NCI-H2107 (cell line): ENCODE measurements at regions not wholly inside any gene's neighbourhood (a gene's known extent, or its start where the extent isn't known, plus 50 kb on each side); places are given as distances from the start of the nearest gene placed in this dataset.

Experiments used
- DNase-seq: peaks from one replicate; lab custom pipeline; 2025; lab: John Stamatoyannopoulos, UW

DNA sequence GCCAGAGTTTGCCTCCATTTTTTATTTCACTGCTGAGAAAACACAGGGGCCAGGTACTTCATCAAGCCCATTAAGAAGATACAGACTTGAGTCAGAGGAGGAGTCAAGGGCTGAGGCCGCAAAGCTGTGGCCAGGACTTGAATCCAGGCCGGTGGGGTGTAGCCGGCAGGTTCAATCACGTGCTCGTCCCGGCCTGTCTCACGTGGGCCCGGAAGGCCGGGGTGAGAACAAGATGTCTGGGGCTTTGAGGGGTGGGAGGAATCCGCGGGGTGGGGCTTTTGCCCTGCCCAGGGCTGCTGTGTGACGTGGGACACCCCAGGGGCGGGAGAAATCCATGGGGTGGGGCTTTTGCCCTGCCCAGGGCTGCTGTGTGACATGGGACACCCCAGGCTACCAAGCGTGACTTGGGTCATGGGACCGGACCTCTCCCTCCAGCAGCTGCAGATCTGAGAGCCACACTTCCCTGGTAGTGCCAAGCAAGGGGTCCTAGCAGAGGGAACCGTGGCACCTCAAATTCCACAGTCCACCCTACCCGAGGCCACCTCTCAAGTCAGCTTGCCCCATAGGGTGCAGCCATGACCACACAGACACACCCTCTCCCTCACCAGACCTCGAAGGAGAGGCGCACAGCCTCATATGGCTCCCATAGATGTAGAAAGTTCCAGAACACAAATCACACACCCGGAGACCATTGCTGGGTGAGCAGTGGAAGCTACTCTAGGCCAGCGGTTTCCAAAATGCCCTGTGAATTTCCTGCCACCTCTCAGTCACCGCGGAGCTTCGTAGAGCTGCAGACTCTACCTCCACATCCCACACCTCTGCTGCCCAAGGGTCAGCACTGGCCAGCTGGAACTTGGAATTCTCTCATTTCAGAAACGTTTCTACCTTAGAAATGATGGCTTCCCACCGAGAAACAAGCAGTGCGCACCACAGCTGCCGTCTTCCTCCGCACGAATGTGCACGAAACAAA lies 156.1 kb downstream of the DLL1 start:
- no peak for DNase-seq

DNA sequence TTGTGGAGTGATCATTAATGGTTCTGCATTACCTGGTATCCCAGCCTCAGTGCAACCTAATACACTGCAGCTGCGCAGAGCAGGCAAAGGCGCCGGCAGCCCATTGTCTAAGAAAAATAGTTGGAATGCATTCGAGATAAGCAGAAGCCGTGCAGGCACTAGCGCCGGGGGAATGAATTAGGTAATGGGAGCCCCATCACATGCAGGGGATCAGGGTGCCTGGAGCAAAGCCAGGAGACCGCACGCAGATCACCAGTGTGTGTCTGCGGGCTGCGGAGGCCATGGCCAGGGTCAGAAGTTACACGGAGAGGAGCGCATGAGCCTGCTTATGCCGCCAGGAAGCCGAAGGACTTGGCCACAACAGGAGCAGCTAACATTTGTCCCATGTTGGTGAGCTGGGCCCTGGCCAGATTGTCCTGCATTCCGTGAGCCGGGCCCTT lies 156.8 kb downstream of the DLL1 start:
- DNase-seq: no peak

DNA sequence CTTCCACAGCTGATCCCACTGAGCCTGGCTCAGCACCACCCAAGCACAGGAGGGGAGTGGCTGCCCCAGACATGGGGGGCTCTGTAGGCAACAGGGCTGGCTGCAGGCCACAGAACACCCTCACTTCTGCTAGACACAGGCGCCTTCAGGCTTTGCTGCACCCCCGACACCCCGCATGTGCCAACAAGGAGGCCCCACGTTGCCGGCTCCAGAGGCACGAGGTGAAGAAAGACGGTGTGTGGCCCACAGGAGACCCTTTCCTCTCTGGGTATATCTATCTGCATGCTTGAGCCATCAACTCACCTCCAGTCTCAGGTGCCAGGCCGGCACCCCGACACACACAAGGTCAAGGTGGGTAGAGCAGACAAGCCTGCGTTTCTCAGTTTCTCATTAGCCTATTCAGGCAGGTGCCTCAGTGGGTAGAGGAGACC lies 158.3 kb downstream of the DLL1 start:
- no peak for DNase-seq

DNA sequence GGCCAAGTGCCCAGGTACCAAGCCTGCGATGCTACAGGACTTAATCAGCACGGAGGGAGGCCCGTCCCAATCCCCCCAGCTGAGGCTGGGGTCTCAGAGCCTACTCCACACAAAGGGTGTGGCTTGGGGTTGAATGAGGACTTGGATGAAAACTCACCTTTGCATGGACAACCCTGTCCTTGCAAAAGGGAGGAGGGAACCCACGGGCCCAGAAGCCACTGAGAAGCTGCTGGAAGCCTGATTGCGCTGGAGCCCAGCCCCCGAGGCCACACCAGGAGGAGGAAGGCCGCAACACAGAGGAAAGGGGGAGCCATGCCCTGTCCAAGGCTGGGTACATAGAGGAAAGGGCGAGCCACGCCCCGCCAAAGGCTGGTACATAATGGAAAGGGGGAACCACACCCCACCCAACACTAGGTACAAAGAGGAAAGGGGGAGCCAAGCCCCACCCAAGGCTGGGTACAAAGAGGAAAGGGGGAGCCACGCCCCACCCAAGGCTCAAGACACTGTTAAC lies 158.8 kb downstream of the DLL1 start:
- DNase-seq: no peak

DNA sequence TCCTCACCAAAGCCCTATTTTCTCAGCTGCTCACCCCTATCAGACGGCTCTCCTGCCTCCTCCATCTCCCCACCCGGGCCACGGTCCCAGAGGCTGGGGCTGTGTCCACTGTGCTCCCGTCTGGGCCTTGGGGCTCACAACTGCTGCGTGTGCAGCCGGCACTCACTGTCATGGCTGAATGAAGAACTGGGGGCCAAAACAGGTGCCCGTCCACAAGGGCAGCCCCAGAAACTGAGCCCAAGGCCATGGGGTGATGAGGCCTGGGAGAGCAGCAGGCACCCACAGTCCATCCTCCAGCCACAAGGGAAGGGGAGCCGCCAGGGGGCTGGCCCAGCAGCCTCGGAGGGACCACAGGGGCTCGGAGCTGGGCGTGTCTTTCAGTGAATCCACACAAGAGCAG lies 159.5 kb downstream of the DLL1 start:
- DNase-seq: no peak

DNA sequence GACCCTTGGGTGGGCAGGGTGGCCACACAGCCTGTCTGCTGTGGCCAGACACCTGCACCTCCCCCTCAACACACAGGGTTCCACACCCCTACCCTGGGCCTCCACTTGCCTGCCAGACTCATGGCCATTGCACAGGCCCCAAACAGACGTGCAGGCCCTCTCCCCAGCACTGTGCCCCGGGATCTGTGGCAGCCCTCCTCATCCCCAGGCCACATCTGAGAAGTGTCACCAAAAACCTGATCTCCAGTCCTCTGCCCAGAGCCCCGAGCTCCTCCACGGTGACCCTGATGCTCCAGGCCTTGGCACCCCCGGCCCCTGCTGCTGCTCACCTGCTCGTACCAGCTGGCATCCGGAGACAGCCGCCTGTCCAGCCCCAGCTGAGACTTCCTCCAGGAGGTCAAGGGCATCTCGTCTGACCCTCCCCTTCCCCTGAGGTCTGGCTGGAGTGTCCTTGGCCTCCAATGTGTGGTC lies 160.1 kb downstream of the DLL1 start:
- no peak for DNase-seq

DNA sequence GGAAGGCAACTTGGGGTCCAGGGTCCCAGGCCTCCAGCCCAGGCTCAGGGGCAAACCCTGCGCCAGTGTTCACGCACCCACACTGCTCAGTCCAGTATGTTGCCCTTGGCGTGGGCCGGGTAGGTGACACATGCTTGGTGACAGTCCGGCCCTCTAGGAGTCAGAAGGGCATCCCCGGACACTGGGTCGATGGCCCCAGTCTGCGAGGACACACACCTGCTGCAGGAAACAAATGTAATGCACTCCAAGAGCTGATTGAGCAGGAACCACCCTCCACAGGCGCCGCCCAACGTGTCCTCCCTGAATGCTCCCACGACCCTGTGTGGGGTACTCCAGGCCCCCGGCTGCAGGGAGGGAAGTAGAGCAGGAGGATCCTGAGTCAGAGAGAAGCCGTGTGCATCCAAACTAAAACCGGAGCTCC lies 160.7 kb downstream of the DLL1 start:
- DNase-seq: no peak

DNA sequence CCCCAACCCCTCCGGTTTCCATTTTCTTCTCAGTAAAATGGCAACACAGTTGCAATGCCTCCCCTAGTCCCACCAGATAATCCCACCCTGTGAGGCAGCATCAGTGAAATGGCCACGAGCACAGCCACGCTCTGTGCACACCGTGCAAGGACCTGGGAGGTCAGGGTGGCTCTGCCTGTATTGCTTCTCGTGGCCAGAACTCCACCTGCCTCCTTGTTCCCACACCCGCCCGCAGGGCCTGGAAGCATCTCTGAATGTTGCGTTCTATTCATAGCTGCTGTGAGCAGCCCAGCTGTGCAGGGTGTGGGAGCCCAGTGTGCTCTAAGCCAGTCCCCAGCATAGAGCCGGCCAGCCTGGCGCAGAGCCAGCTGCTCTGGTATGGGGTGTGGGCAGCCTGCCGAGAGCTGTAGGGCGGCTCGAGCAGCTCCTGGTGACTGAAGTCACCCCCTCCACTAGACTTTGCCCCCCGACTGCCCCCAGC lies 161.1 kb downstream of the DLL1 start:
- no peak for DNase-seq

DNA sequence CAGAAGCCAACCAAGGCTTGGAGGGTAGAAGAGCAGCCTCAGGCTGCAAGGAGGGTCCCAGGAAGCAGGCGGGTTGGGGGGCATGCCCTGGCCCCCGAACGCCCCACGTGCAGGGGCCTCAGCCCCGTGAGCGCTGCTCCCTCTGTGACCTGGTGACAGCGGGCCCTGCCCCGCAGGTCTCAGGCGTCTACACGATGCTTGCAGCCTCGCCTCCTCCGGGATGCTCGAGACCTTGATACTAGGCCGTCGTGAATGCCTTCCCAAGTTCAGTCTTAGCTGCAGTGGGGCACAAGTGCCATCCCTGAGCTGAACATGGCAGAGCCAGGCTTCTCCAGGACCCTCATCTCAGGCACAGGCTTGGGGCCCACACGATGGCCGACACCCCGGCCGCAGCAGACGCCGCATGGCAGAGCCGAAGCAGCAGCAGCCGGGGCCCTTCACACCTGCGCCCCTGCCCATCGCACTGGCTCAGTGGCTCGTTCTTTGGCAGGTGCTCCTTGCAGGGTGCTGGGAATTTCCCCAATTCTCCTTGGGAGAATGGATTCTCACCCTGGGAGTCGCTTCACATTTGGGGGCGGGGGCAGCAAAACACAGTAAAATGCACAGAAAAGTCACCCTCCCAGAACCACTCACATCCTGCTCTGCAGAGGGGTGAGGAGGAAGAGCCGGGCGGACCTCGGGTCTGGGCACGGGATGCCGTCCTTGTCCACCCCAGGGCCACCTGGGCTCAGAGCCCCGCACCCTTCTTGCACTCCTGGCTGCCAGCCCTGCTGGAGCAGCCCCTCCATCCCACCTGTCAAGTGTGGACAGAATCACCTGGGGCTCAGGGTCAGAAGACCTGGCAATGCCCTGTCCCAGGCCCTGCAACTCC lies 161.8 kb downstream of the DLL1 start:
- DNase-seq: no peak

DNA sequence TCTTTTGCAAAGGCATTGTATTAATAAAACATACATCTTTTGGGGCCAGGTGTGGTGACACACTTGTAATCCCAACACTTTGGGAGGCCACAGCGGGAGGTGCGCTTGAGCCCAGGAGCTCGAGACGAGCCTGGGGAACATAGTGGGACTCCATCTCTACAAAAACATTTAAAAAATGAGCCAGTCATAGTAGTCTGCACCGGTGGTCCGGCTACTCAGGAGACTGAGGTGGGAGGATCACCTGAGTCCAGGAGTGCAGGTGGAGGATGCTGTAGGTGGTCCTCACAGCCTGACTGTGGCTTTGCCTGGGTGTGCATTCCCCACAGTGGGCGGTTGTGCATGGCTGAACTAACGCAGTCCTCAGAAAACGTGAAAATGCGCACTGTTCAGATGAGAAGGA lies 162.5 kb downstream of the DLL1 start:
- DNase-seq: no peak

DNA sequence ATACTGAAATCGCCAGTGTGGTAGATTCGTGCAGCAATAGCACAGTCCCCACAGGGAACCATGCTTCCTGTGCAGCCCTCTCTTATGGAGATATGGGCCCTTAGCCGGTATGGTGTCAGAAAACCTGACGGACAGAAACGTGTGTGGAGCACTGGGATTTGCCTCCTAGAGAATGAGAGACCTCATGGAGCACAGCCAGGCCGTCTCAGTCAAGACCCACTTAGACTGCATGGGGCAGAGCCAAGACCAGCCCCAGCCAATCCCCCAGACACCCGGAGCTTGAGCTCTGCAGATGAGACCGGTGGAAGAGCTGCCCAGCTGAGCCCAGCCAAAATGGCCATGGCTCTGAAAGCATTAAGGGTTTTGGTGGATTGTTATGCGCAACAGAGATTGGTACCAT lies 163.7 kb downstream of the DLL1 start:
- no peak for DNase-seq

DNA sequence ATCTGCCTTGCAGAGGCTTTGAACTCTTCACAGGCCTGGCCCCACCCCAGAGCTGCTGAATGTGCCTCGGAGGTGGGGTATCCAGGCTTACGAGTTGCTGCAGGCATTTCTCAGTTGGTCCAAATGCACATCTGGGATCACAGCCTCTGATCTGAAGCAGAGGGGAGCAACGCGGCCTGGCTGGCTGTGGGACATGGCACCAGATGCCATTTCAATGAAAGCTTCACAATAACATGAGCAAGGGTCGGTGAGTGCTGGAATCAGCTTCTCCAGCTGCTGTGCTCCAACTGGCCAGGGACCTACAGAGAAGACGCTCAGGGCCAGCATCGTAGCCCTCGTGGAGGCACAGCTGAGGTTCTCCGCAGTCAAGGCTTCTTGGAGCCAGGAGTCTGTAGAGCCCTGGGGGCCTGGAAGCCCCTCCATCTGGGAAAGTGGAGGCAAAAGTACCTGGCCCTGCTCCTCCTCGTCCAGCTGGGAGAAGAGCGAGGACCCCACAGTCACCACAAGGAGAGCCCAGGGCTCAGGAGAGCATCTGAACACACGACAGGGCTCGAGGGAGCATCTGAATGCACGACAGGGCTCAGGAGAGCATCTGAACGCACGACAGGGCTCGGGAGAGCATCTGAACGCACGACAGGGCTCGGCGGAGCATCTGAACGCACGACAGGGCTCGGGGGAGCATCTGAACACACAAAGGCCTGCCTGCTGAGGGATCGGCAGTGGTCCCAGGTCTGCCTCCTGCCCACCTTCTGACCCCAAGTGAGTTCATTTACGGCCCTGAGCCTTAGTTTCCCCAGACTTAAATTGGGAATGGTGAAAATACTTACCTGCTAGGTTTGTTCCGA lies 165.2 kb downstream of the DLL1 start:
- DNase-seq: no peak

DNA sequence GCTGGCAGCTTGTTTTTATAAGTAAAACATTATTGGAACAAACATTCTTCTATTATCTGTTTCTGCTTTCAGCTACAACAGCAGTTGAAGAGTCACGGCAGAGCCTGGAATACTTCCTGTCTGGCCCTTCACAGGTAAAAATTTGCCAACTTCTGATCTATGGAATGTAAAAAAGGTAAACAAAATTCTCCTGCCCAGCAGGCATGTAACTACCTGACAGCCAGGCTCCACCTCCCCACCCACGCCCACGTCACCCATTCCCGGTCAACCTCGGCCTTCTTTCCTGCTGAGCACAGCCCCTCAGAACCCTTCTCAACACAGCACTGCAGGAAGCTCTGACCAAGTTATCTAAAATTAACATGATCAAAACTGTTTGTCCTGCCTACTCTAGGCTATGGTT lies 166.0 kb downstream of the DLL1 start:
- DNase-seq: no peak

DNA sequence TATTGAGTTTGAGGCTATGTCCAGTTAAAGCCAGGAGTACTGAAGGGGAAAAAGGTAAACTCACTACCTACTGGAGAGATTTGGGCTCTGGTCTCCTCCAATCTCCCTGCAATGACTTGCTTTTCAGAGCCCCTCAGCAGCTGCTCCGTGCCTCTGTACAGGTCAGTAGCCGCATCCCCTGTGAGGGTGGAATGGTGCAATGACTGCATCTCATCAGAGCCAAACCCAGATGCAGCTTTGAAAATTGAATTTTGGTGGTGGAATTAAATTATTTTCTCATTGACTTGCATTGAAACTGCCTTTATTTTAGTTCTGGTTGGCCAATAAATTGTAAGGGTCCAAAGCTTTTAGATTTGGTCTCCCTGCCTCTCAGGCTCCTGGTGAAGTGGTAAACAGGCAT lies 166.7 kb downstream of the DLL1 start:
- DNase-seq: no peak

DNA sequence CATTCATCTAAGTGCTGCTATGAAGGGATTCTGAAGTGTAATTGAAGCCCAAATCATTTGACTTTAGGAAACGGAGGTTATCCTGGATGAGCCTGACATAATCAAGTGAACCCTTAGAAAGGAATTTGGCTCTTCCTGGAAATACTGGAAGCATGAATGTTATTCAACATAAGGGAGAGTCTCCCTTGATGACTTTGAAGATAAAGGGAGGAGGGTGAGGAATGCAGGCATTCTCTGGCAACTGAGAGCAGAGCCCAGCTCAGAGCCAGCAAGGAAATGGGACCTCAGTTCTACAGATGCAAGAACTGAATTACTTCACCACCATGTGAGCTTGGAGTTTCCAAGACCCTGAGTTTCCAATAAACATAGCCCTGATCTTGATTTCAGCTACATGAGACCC lies 168.2 kb downstream of the DLL1 start:
- DNase-seq: no peak

DNA sequence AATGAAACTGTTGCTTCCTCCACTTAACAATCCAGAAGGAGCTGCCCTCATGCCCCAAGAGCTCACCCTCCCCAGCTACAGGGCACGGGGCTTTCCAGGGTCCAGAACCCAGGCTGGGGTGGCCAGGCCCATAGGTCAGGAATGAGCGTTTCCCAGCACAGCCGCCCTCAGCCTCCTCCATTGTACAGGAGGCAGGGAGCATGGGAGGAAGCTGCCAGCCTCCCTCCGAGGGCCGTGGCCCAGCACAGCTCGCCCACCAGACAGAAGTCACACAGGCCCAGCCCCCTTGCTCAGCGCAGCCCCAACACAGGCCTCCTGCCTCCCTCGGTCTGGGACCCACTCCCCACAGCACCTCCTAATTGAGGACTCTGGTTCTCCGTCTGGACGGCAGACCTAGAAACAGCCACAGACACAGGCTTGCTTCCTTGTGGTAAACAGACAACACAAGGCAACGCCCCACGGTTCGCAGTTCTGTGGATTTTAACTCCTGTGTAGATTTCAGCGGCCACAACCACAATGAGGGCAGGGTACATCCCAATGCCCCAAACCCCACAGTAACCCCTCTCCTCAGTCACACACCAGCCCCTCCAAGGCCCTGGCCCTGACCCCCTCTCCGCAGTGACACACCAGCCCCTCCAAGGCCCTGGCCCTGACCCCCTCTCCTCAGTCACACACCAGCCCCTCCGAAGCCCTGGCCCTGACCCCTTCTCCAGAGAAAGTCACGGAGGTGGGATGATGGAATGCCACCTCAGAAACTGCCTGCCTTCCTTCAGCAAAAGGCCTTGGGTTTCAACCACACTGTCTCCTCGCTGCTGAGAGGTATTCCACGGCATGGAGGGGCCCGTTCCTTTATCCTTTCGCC lies 173.5 kb downstream of the DLL1 start:
- DNase-seq: no peak

DNA sequence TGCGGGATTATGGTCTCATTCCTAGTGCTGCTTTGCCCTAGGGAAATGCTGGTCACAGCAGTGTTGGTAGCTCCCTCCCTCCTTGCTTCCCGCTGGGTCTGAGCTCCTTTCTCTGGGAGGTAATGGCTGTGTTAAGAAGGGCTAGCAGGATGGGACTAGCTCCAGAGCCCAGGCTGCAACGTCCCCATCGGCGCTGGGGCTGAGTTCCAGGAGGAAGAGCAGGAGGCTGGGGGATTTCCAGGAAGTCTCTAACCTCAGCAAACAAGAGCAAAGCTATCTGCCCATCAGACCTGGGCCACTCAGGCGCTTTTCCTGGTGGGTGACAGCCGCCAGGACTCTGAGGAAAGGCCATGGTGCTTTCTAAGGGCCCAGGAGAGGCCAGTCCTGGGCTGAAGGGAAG lies 174.2 kb downstream of the DLL1 start:
- no peak for DNase-seq

DNA sequence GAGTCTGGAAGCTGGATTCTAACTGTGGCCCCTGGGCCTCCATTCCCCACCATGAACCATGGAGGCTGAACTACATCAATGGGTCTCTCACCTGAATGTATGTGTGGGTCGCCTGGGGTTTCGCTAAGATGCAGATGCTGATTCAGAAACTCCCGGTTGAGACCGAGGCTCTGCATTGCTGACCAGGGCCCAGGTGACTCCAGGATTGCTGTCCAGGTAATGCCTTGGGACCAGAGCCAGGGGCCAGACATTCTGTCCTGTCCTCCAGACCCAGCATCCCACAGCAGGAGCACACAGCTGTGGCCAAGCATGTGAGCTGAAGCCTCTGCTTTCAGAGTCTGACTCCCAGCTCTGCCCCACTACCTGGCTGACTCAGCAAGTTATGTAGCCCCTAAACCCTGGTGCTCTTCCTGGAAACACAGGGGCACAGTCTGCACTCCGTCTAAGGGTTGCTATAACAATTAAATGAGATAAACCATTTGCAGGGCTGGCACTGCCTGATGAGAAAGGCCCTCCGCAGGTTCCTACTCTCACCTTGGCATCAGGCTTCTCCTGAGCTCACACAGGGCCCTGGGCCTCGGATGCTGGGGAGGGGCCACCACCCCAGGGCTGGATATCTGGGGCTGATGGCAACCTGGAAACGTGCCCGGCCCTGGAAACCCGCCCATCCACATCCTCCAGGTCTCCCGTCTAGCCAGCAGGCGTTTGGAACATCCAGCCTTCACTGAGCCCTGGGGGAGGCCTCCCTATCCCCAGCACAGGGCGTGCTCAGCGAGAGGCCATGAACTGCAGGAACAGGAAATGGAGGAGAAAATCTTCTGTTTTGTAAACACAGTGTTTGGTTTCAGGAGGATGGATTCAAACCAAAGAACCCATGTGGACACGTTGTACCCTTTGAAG lies 175.7 kb downstream of the DLL1 start:
- no peak for DNase-seq

DNA sequence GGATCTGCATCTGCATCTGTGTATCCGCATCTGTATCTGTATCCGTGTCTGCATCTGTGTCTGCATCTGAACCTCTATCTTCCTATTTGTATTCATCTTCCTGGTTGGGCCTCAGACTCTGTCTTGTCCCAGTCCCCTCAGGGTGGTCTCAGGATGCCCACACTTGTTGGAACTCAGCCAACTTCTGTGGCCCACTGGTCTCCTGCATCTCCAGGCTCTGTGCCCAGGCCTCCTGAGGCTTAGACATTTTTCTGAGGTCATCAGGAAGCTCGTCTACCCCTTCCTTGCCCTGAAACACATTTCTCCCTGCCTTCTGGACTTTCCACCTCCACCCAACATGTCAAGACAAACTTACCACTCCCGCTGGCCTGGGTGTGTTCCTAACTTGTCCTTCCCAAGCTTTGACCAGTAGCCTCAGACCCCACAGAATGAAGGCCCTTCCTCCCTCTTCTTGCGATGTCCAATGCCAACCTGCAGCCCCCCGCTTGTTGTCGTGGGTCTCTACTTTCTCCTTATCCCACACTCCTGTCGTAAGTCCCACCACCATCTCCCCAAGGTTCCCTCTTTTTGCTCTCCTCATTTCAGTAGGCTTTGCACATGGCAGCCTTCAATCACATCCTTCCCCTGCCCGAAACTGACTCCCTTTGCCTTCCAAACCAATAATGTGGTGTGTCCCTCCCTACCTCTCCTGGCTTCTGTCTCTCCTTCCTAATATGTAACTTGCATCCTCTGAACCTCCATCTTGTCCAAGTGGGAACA lies 176.5 kb downstream of the DLL1 start:
- no peak for DNase-seq
